GM21381 (cell line): ENCODE measurements at regions not wholly inside any gene's neighbourhood (a gene's known extent, or its start where the extent isn't known, plus 50 kb on each side); places are given as distances from the start of the nearest gene placed in this dataset.
"Not testable (repeated sequence)": the region's sequence is repeated elsewhere in the genome, so short reads cannot be mapped to it uniquely, and the experiment has no call there.

ENCODE experiments used
- ATAC-seq: cut with Tn5 transposase; IDR thresholded peaks from one replicate; pipeline ENCODE4 v1.9.1; 2021; ENCODE audit warnings: mild to moderate bottlenecking, moderate library complexity; ENCODE audit not compliant: unreplicated experiment

- no peak for ATAC-seq
These were observed 422.1 kb upstream of the HNRNPA3 start for GRCh38 chr2:176790468-176790867.

- no peak for ATAC-seq
These were observed 418.8 kb upstream of the HNRNPA3 start for GRCh38 chr2:176793792-176794191.

- ATAC-seq: no peak
These were observed 418.2 kb upstream of the HNRNPA3 start for GRCh38 chr2:176794392-176794791.

GRCh38 chr2:176795823-176796222 is 416.8 kb upstream of the HNRNPA3 start:
- no peak for ATAC-seq

GRCh38 chr2:176796677-176797076 is 415.9 kb upstream of the HNRNPA3 start:
- ATAC-seq: not testable (repeated sequence)

GRCh38 chr2:176804392-176804791 is 408.2 kb upstream of the HNRNPA3 start:
- ATAC-seq: no peak

- ATAC-seq: no peak
These were observed 407.2 kb upstream of the HNRNPA3 start for GRCh38 chr2:176805345-176805744.

GRCh38 chr2:176812246-176812775 is 400.3 kb upstream of the HNRNPA3 start:
- ATAC-seq: no peak

GRCh38 chr2:176813156-176813555 is 399.4 kb upstream of the HNRNPA3 start:
- ATAC-seq: no peak

GRCh38 chr2:176813621-176814049 is 399.0 kb upstream of the HNRNPA3 start:
- no peak for ATAC-seq

GRCh38 chr2:176814274-176814673 is 398.3 kb upstream of the HNRNPA3 start:
- ATAC-seq: no peak

GRCh38 chr2:176814740-176815367 is 397.7 kb upstream of the HNRNPA3 start:
- ATAC-seq: no peak

GRCh38 chr2:176817061-176817565 is 395.5 kb upstream of the HNRNPA3 start:
- ATAC-seq: no peak

- ATAC-seq: no peak
These were observed 394.5 kb upstream of the HNRNPA3 start for GRCh38 chr2:176818076-176818475.

GRCh38 chr2:176818617-176819016 is 394.0 kb upstream of the HNRNPA3 start:
- no peak for ATAC-seq

GRCh38 chr2:176819306-176819705 is 393.3 kb upstream of the HNRNPA3 start:
- ATAC-seq: no peak

GRCh38 chr2:176820371-176820932 is 392.1 kb upstream of the HNRNPA3 start:
- no peak for ATAC-seq

GRCh38 chr2:176821350-176821749 is 391.2 kb upstream of the HNRNPA3 start:
- ATAC-seq: no peak

- no peak for ATAC-seq
These were observed 390.5 kb upstream of the HNRNPA3 start for GRCh38 chr2:176822060-176822459.

GRCh38 chr2:176826356-176826755 is 386.2 kb upstream of the HNRNPA3 start:
- ATAC-seq: no peak

GRCh38 chr2:176826984-176827668 is 385.5 kb upstream of the HNRNPA3 start:
- no peak for ATAC-seq

GRCh38 chr2:176830362-176830761 is 382.2 kb upstream of the HNRNPA3 start:
- no peak for ATAC-seq
